GM19452 (cell line): ENCODE measurements at regions not wholly inside any gene's neighbourhood (a gene's known extent, or its start where the extent isn't known, plus 50 kb on each side); places are given as distances from the start of the nearest gene placed in this dataset.
"Not testable (repeated sequence)": the region's sequence is repeated elsewhere in the genome, so short reads cannot be mapped to it uniquely, and the experiment has no call there.

Experiments used
- ATAC-seq: cut with Tn5 transposase; IDR thresholded peaks from one replicate; pipeline ENCODE4 v1.9.1; 2021; ENCODE audit not compliant: unreplicated experiment

DNA sequence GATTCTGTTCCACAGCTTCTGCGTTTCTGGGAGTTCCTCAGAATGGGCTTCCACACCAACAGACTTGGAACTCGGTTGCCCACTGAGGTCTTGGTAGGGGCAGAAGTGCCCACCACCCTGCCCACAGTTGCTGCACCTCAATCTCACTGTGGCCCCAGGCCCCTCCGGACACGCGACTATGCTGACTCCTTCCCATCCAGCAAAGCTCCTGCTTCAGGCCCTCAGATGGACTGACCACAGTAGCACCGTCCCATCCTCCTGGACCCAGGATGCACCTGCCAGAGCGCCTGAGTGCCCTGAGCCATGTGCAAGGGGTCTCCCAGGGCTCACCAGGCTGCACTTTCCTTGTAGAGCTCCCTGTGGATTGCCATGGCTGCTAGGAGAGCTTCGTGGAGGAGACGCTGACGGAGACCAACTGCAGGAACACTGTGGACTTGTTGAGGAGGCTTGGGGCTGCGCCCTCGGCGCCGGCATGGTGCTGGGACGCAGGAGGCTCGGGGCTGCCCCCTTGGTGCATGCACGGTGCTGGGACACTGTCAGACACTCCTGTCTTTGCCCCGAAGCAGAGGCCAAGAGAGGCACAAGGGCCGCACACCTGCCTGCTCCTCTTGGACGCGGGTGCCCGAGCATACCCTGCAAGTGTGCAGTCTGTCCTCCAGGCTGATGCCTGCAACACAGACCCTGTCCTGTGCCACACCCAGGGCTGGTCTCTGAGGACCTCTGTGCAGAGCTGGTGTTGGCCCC, 201.3 kb downstream of the LIPI start:
- not testable (repeated sequence) for ATAC-seq

DNA sequence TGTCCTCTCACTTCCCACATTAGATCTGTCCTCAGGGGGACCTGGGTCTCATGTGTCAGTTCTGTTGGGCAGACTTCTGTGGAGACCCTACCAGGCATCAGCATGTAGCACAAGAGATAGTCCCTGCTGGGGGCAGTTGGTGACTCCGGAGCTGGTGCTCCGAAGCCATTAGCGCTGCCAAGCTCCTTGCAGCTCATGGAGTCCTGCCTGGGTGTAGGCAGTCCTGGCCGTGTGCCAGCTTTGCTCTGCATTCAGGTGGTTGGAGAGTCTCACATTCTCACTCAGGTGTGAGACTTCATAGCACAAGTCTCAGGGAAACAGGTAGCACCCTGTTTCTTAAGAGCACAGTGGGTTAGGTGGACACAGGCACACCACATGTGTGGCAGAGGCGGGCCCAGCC, 202.3 kb downstream of the LIPI start:
- ATAC-seq: not testable (repeated sequence)

DNA sequence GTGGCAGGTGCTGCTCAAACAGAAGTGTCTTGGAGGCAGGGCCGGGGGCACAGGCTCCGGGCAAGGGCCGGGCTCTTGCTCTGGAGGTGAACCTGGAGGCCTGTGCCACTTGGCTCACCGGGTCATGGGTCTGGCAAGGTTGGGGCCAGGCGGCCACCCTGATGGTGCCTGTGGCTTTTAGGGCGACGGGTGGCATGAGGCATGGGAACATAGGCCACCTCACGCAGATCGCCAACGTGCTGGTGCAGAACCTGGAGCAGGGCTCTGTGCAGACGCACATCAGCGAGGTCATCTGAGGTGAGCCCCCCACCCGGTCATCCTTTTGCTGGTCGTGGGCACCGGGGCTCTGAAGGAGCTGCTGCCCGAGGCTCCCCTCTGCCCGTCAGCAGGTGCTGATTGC, 202.7 kb downstream of the LIPI start:
- ATAC-seq: not testable (repeated sequence)

GRCh38 chr21:14006144-14006543, 204.6 kb downstream of the LIPI start:
- ATAC-seq: not testable (repeated sequence)

DNA sequence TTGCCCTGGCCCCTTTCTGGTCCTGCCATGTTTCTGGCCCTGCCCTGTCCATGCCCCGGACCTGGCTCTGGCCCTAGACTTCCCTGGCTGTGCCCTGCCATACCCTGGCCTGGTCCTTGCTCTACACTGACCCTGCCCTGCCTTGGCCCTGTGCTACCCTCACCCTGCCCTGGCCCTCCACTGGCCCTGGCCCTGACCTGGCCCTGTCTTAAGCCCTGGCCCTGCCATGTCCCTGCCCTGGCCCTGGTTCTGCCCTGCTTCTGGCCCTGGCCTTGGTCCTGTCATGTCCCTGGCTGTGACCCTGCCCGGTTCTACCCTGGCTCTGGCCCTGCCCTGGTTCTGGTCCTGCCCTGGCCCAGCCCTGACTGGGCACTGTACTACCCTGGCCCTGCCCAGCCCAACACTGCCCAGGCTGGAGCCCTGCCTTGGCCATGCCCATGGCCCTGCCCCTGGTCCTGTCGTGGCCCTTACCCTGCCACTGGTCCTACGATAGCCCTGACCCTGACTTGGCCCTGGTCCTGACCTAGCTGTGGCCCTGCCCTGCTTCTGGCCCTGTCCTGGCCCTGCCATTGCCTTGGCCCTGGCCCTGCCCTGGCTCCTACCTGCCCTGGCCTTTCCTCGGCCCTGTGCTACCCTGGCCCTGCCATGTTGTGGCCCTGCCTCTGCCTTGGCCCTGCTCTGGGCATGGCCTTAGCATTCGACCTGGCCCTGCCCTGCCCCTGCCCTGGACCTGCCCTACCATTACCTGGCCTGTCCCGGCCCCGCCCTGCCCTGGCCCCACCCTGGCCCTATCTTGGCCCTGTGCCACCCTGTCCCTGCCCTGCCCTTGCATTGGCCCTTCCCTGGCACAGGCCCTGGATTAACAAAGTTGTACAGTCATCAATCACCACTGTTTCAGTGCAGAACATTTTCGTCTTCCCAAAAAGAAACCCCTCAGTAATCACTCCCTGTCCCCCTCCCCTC, 223.5 kb downstream of the LIPI start:
- ATAC-seq: not testable (repeated sequence)

GRCh38 chr21:13985865-13986863, 224.6 kb downstream of the LIPI start:
- ATAC-seq: not testable (repeated sequence)

DNA sequence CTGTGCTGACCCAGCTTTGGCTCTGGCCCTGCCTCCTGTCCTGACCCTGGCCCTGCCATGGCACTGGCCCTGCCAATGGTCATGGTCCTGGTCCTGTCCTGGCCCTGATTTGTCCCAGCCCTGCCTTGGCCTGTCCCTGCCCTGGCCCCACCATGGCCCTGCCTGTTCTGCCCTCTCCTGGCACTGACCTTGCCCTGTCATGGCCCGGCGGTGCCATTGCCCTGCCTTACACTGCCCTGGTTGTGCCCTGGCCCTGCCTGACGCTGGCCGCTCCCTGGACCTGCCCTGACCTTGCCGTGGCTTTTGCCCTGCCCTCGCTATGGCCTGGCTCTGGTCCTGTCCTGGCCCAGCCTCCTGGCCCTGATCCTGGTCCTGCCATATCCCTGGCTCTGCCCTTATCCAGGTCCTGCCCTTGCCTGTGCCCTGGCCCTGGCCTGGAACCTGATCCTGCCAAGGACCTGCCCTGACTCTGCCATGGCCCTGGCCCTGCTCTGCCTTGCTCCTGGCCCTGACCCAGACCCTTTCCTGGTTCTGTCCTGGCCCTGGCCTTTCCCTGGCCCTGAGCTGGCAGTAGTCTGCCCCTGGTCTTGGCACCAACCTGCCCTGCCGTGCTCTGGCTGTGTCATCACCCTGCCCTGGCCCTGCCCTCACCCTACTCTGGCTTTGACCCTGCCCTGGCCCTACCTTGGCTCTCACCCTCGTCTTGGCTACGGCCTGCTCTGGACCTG, 225.5 kb downstream of the LIPI start:
- not testable (repeated sequence) for ATAC-seq

DNA sequence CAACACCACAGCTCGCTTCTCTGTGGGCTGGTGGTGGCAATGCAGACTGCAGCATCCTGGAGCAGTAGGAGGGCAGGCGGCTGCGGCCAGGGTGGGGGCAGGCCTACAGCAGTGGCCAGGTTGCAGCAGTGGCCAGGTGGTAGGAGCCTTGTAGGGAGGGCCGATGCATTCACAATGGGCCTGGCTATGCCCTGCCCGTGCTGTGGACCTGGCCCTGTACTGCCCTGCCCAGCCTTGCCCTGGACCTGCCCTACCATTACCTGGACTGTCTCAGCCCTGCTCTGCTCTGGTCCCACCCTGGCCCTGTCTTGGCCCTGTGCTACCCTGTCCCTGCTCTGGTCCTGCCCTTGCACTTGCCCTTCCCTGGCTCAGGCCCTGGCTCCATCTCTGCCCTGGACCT, 226.0 kb downstream of the LIPI start:
- ATAC-seq: not testable (repeated sequence)

- not testable (repeated sequence) for ATAC-seq
These were observed 229.3 kb downstream of the LIPI start for GRCh38 chr21:13981176-13982087.

GRCh38 chr21:13980115-13980662, 230.6 kb downstream of the LIPI start:
- ATAC-seq: peak; percentile 90

- ATAC-seq: not testable (repeated sequence)
These were observed 231.1 kb downstream of the LIPI start for GRCh38 chr21:13979608-13980007.

DNA sequence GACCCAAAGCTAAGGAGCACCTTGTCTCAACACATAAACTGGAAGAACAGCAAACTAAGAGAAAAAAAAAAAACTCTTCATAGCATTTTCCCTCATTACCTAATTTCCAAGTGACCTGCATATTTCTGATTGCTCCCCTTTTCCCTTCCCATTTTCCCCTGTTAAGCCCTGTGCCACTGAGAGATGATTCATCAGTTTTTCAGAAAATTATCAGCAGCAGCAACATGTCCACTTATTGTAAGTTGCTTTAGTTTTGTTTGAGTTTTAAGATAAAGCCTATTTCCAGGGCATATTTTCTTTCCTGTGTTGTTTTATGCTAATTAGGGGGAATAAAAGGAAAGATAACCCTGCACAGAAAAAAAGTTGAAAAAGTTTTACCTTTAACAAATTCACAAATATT, 236.2 kb downstream of the LIPI start:
- ATAC-seq: not testable (repeated sequence)

GRCh38 chr21:13969853-13970252, 240.9 kb downstream of the LIPI start:
- not testable (repeated sequence) for ATAC-seq

GRCh38 chr21:13969002-13969401, 241.8 kb downstream of the LIPI start:
- not testable (repeated sequence) for ATAC-seq

- not testable (repeated sequence) for ATAC-seq
These were observed 247.5 kb downstream of the LIPI start for GRCh38 chr21:13963259-13963658.

DNA sequence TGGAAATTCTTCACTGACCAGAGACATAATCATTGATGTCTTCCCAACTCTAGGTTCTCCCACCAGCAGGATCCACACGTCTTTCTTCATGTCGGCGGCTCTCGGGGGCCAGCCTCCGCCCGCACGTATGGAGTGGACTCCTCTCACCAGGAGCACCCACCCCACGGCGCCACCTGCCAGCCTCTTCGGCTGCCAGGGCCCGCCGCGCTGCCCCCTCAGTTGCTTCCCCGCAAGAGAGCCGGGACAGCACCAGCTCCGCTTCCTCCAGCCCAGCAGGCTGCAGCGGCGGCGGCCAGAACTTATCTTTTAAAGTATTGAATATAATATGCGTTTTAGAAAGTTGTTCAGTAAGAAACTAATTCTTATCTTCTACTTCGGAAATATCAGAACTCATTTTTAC, 273.5 kb downstream of the LIPI start:
- ATAC-seq: no peak

- not testable (repeated sequence) for ATAC-seq
These were observed 274.5 kb downstream of the LIPI start for GRCh38 chr21:13936033-13936937.
